Natural killer cell (primary cell): ENCODE measurements at regions not wholly inside any gene's neighbourhood (a gene's known extent, or its start where the extent isn't known, plus 50 kb on each side); places are given as distances from the start of the nearest gene placed in this dataset.

Experiments used
- ATAC-seq, 3 donors: fragments of 150-1000 bp in 2 of 3; fragments of 200-7000 bp in 1 of 3; cut with Tn5 transposase; 1 replicate in 1 of 3; 2 replicates in 2 of 3; pipeline ENCODE4 v1.10.0; 2021; ENCODE audit warnings: mild to moderate bottlenecking in 2 of 3, moderate library complexity in 2 of 3
- DNase-seq, 2 donors: peaks; one replicate each; pipeline versions ENCODE4 v3.0.0 to v3.0.0-alpha.2; 2013 to 2021; ENCODE audit warnings: mixed read lengths in 1 of 2
- H3K27ac ChIP-seq: one replicate; pipeline ENCODE4 v1.5.1; 2013; ENCODE audit warnings: mild to moderate bottlenecking, low read length
- H3K27me3 ChIP-seq: one replicate; pipeline ENCODE4 v1.6.1; 2013; ENCODE audit warnings: low read length; ENCODE audit not compliant: control insufficient read depth, insufficient read depth
- H3K36me3 ChIP-seq: one replicate; pipeline ENCODE4 v1.6.1; 2013; ENCODE audit warnings: low read length; ENCODE audit not compliant: control insufficient read depth, insufficient read depth
- H3K4me1 ChIP-seq: one replicate; pipeline ENCODE4 v1.6.1; 2013; ENCODE audit warnings: low read length; ENCODE audit not compliant: control insufficient read depth, insufficient read depth
- H3K4me3 ChIP-seq: one replicate; pipeline ENCODE4 v1.5.1; 2013; ENCODE audit warnings: low read length
- H3K9me3 ChIP-seq: one replicate; pipeline ENCODE4 v1.6.1; 2013; ENCODE audit warnings: low read length; ENCODE audit not compliant: control insufficient read depth, insufficient read depth
- H3K27ac Mint-ChIP-seq, 2 donors: one replicate each; pipeline ENCODE4 v1.8.0; 2022; ENCODE audit warnings: mild to moderate bottlenecking in 2 of 2, mixed read lengths in 2 of 2, moderate library complexity in 1 of 2
- H3K27me3 Mint-ChIP-seq, 2 donors: one replicate each; pipeline ENCODE4 v1.8.0; 2022; ENCODE audit warnings: low read depth in 2 of 2, mixed read lengths in 2 of 2
- H3K36me3 Mint-ChIP-seq: one replicate; pipeline ENCODE4 v1.8.0; 2022; ENCODE audit warnings: mixed read lengths
- H3K4me1 Mint-ChIP-seq, 2 donors: one replicate each; pipeline ENCODE4 v1.8.0; 2022; ENCODE audit warnings: mixed read lengths in 2 of 2
- H3K4me3 Mint-ChIP-seq: one replicate; pipeline ENCODE4 v1.8.0; 2022; ENCODE audit warnings: mild to moderate bottlenecking, moderate library complexity, mixed read lengths
- H3K9me3 Mint-ChIP-seq, 2 donors: one replicate each; pipeline ENCODE4 v1.8.0; 2022; ENCODE audit warnings: mixed read lengths in 2 of 2
- CTCF ChIP-seq: fragments of 200-600 bp; IDR thresholded peaks from one replicate; pipeline ENCODE4 v1.8.0; 2022; ENCODE audit warnings: antibody characterized with exemption
- WGBS: methylation state at CpG from one replicate; pipeline ENCODE4 v1.1.7; 2013; ENCODE audit warnings: missing lambda C conversion rate; ENCODE audit not compliant: insufficient coverage; 5-methylcytosine and 5-hydroxymethylcytosine counted together
- intact Hi-C: fragments of 100-400 bp; cut with micrococcal nuclease; formaldehyde crosslinking; loops from one replicate; pipeline ENCODE4 v1.14.2; 2022

GRCh38 chr10:33489501-33490176 lies 155.2 kb upstream of the NRP1 start:
- Histone ChIP-seq H3K4me1 (no peaks in the 10 kb centered on the region), H3K4me3 (no peak overlapping the region), H3K27me3 (no peaks in the 10 kb centered on the region), H3K27ac (no peak overlapping the region), H3K9me3 (no peaks in the 10 kb centered on the region), H3K36me3 (no peaks in the 10 kb centered on the region)
- no peak for DNase-seq
- Mint-ChIP-seq H3K4me1 (peaks cover 10 to 11% of the 10 kb centered on the region in 2 donors), H3K27me3 (peaks cover 4 to 9% of the 10 kb centered on the region in 2 donors), H3K36me3 (no peaks in the 10 kb centered on the region), H3K27ac (no peak overlapping the region), H3K4me3 (no peak overlapping the region), H3K9me3 (no peaks in the 10 kb centered on the region)
- no peak for ATAC-seq
- TF ChIP-seq CTCF = no peak
- intact Hi-C loops = no loop called here
- 93% methylated on average over 6 of the region's 6 CpGs for WGBS

- no peaks in the 10 kb centered on the region for H3K9me3 Mint-ChIP-seq
- 57% methylated on average over 4 of the region's 4 CpGs for WGBS
- H3K4me1 Mint-ChIP-seq = peaks cover 10 to 11% of the 10 kb centered on the region in 2 donors
- DNase-seq = peak in 1 of 2 donors; percentile 20
- Histone ChIP-seq H3K9me3 (no peaks in the 10 kb centered on the region), H3K27me3 (no peaks in the 10 kb centered on the region), H3K4me3 (no peak overlapping the region), H3K36me3 (no peaks in the 10 kb centered on the region), H3K4me1 (no peaks in the 10 kb centered on the region), H3K27ac (no peak overlapping the region)
- peak overlapping the region in 1 of 2 donors; percentile 15 for H3K27ac Mint-ChIP-seq
- H3K27me3 Mint-ChIP-seq = peaks cover 4 to 8% of the 10 kb centered on the region in 2 donors
- intact Hi-C loops = no loop called here
- ATAC-seq = peak in 1 of 3 donors; percentile 26
- no peak overlapping the region for H3K4me3 Mint-ChIP-seq
- H3K36me3 Mint-ChIP-seq = no peaks in the 10 kb centered on the region
- no peak for TF ChIP-seq CTCF
Measured at GRCh38 chr10:33487014-33487776, 152.7 kb upstream of the NRP1 start.

GRCh38 chr10:33485276-33485675 lies 150.8 kb upstream of the NRP1 start:
- intact Hi-C loops = no loop called here
- Histone ChIP-seq H3K27me3 (no peaks in the 10 kb centered on the region), H3K4me3 (no peak overlapping the region), H3K27ac (no peak overlapping the region), H3K9me3 (no peaks in the 10 kb centered on the region), H3K4me1 (no peaks in the 10 kb centered on the region), H3K36me3 (no peaks in the 10 kb centered on the region)
- H3K27ac Mint-ChIP-seq = no peak overlapping the region
- peaks cover 4 to 8% of the 10 kb centered on the region in 2 donors for H3K27me3 Mint-ChIP-seq
- H3K4me3 Mint-ChIP-seq = no peak overlapping the region
- peaks cover 10 to 11% of the 10 kb centered on the region in 2 donors for H3K4me1 Mint-ChIP-seq
- H3K9me3 Mint-ChIP-seq = no peaks in the 10 kb centered on the region
- no peaks in the 10 kb centered on the region for H3K36me3 Mint-ChIP-seq
- WGBS = 96% methylated on average over 2 of the region's 3 CpGs
- TF ChIP-seq CTCF = no peak
- ATAC-seq (no peak), DNase-seq (no peak)
